ENCODE measurements at regions not wholly inside any gene's neighbourhood (a gene's known extent, or its start where the extent isn't known, plus 50 kb on each side); places are given as distances from the start of the nearest gene placed in this dataset.

DNA sequence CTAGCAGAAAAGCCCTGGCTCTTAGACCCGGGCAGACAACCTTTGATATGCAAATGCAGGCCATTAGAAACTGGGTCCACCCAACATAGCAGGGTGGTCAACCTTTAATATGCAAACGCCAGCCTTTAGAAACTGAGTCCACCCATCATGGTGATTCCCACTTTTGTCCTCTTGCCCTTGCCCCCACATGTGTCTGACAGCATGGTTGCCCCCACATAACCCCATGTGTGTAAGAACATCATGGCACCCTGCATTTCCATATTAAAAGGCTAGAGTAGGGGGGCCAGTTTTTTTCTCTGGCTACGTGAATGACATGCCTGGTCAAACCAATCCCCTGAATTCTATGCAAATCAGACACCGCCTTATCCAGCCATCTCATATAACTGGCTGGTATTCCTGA lies 273.2 kb upstream of the PRDM9 start:
- H2BK12ac ChIP-seq (ENCODE audit: low read length) = no peak overlapping the region
- H3K9me3 ChIP-seq (replicated peaks in 1 of 2; ENCODE audit: control insufficient read depth in 2 of 2, insufficient read depth in 1 of 2, low read depth in 1 of 2, low read length in 2 of 2) = no peaks in the 10 kb centered on the region
- no peak overlapping the region for H3K14ac ChIP-seq (ENCODE audit: low read length)
- no peaks in the 10 kb centered on the region for H3K27me3 ChIP-seq (ENCODE audit: control insufficient read depth in 3 of 3, insufficient read depth in 3 of 3, low read depth in 1 of 3, low read length in 3 of 3)
- H4K8ac ChIP-seq (ENCODE audit: low read depth, low read length) = no peak overlapping the region
- no CpG with 5 or more reads among the region's 4 CpGs for WGBS, 2 donors (ENCODE audit: extremely low coverage in 2 of 2, insufficient read length in 2 of 2, insufficient replicate concordance in 1 of 2)
- H2AK5ac ChIP-seq (ENCODE audit: low read depth, low read length) = no peak overlapping the region
- no peak overlapping the region for H2BK5ac ChIP-seq (ENCODE audit: low read length)
- no peak overlapping the region for H2BK120ac ChIP-seq (ENCODE audit: low read depth, low read length)
- no peak overlapping the region for H3K27ac ChIP-seq (replicated peaks; ENCODE audit: low read length)
- H4K91ac ChIP-seq (ENCODE audit: low read depth, low read length, poor library complexity) = no peak overlapping the region
- no peak overlapping the region for H3K4ac ChIP-seq (ENCODE audit: low read length)
- H3K79me1 ChIP-seq (ENCODE audit: low read depth, low read length) = no peaks in the 10 kb centered on the region
- no peaks in the 10 kb centered on the region for H3K4me1 ChIP-seq (ENCODE audit: control insufficient read depth in 2 of 2, insufficient read depth in 1 of 2, low read depth in 1 of 2, low read length in 2 of 2)
- DNase-seq (ENCODE audit: low spot score) = no peak
- H2BK15ac ChIP-seq (ENCODE audit: low read length) = no peak overlapping the region
- no peak overlapping the region for H3K23ac ChIP-seq (ENCODE audit: low read depth, low read length, poor library complexity)
- H2AFZ ChIP-seq (ENCODE audit: low read length) = peak overlapping the region; percentile 60
- no peak overlapping the region for H3K18ac ChIP-seq (ENCODE audit: low read length)
- H3K9ac ChIP-seq (ENCODE audit: low read depth, low read length, poor library complexity) = no peak overlapping the region
- H3K4me3 ChIP-seq (ENCODE audit: low read length in 2 of 2) = no peak overlapping the region
- no peaks in the 10 kb centered on the region for H3K36me3 ChIP-seq (replicated peaks in 1 of 2; ENCODE audit: control insufficient read depth in 2 of 2, insufficient read depth in 2 of 2, low read length in 2 of 2)
- H3K4me2 ChIP-seq (ENCODE audit: insufficient read depth, low read length, poor library complexity, severe bottlenecking) = no peak overlapping the region

- Histone ChIP-seq H3K4me2 (ENCODE audit: insufficient read depth, low read length, poor library complexity, severe bottlenecking) (no peak overlapping the region), H2AFZ (ENCODE audit: low read length) (no peak overlapping the region), H3K18ac (ENCODE audit: low read length) (no peak overlapping the region), H3K23ac (ENCODE audit: low read depth, low read length, poor library complexity) (no peak overlapping the region), H3K4me1 (ENCODE audit: control insufficient read depth in 2 of 2, insufficient read depth in 1 of 2, low read depth in 1 of 2, low read length in 2 of 2) (no peaks in the 10 kb centered on the region), H4K91ac (ENCODE audit: low read depth, low read length, poor library complexity) (no peak overlapping the region), H2BK120ac (ENCODE audit: low read depth, low read length) (no peak overlapping the region), H3K27ac (replicated peaks; ENCODE audit: low read length) (no peak overlapping the region), H3K9ac (ENCODE audit: low read depth, low read length, poor library complexity) (no peak overlapping the region), H4K8ac (ENCODE audit: low read depth, low read length) (no peak overlapping the region), H3K4ac (ENCODE audit: low read length) (no peak overlapping the region), H3K14ac (ENCODE audit: low read length) (no peak overlapping the region), H3K27me3 (ENCODE audit: control insufficient read depth in 3 of 3, insufficient read depth in 3 of 3, low read depth in 1 of 3, low read length in 3 of 3) (no peaks in the 10 kb centered on the region), H2BK15ac (ENCODE audit: low read length) (no peak overlapping the region), H2AK5ac (ENCODE audit: low read depth, low read length) (no peak overlapping the region), H3K79me1 (ENCODE audit: low read depth, low read length) (no peaks in the 10 kb centered on the region), H3K36me3 (replicated peaks in 1 of 2; ENCODE audit: control insufficient read depth in 2 of 2, insufficient read depth in 2 of 2, low read length in 2 of 2) (no peaks in the 10 kb centered on the region), H2BK5ac (ENCODE audit: low read length) (no peak overlapping the region), H2BK12ac (ENCODE audit: low read length) (no peak overlapping the region), H3K4me3 (ENCODE audit: low read length in 2 of 2) (no peak overlapping the region), H3K9me3 (replicated peaks in 1 of 2; ENCODE audit: control insufficient read depth in 2 of 2, insufficient read depth in 1 of 2, low read depth in 1 of 2, low read length in 2 of 2) (peaks cover 0 to 2% of the 10 kb centered on the region in 2 donors)
- DNase-seq (ENCODE audit: low spot score) = no peak
These were observed 283.6 kb upstream of the PRDM9 start for GRCh38 chr5:23223846-23224245.

GRCh38 chr5:23221831-23222230 lies 285.6 kb upstream of the PRDM9 start:
- Histone ChIP-seq H3K27ac (replicated peaks; ENCODE audit: low read length) (no peak overlapping the region), H4K8ac (ENCODE audit: low read depth, low read length) (no peak overlapping the region), H2AFZ (ENCODE audit: low read length) (no peak overlapping the region), H3K9ac (ENCODE audit: low read depth, low read length, poor library complexity) (no peak overlapping the region), H3K14ac (ENCODE audit: low read length) (no peak overlapping the region), H3K79me1 (ENCODE audit: low read depth, low read length) (no peaks in the 10 kb centered on the region), H3K23ac (ENCODE audit: low read depth, low read length, poor library complexity) (no peak overlapping the region), H3K27me3 (ENCODE audit: control insufficient read depth in 3 of 3, insufficient read depth in 3 of 3, low read depth in 1 of 3, low read length in 3 of 3) (no peaks in the 10 kb centered on the region), H4K91ac (ENCODE audit: low read depth, low read length, poor library complexity) (no peak overlapping the region), H3K4me2 (ENCODE audit: insufficient read depth, low read length, poor library complexity, severe bottlenecking) (no peak overlapping the region), H3K18ac (ENCODE audit: low read length) (no peak overlapping the region), H3K4ac (ENCODE audit: low read length) (no peak overlapping the region), H3K36me3 (replicated peaks in 1 of 2; ENCODE audit: control insufficient read depth in 2 of 2, insufficient read depth in 2 of 2, low read length in 2 of 2) (no peaks in the 10 kb centered on the region), H3K4me3 (ENCODE audit: low read length in 2 of 2) (no peak overlapping the region), H2BK120ac (ENCODE audit: low read depth, low read length) (no peak overlapping the region), H3K4me1 (ENCODE audit: control insufficient read depth in 2 of 2, insufficient read depth in 1 of 2, low read depth in 1 of 2, low read length in 2 of 2) (no peaks in the 10 kb centered on the region), H2BK15ac (ENCODE audit: low read length) (no peak overlapping the region), H2BK5ac (ENCODE audit: low read length) (no peak overlapping the region), H3K9me3 (replicated peaks in 1 of 2; ENCODE audit: control insufficient read depth in 2 of 2, insufficient read depth in 1 of 2, low read depth in 1 of 2, low read length in 2 of 2) (peaks cover 0 to 2% of the 10 kb centered on the region in 2 donors), H2AK5ac (ENCODE audit: low read depth, low read length) (no peak overlapping the region), H2BK12ac (ENCODE audit: low read length) (no peak overlapping the region)
- no CpG with 5 or more reads among the region's 3 CpGs for WGBS, 2 donors (ENCODE audit: extremely low coverage in 2 of 2, insufficient read length in 2 of 2, insufficient replicate concordance in 1 of 2)
- DNase-seq (ENCODE audit: low spot score) = no peak

DNA sequence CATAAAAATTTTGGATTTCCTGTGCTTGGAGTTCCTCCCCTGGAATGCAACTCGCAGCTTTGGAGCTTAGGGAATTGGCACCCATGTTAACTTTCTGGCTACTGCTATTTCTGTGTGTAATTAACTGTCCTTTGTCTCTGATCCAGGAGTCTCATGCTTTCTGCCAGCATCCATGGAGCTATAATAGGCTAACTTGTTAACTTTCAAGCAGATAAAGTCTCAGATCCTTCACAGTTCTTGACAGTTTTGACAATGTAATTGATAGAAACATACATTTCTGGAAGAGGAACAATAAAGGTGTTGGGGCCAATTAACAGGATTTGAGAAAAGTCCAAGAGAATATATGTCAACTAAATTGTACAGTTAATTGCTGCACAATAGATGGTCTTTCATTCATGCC lies 290.2 kb upstream of the PRDM9 start:
- H2AK5ac ChIP-seq (ENCODE audit: low read depth, low read length) = no peak overlapping the region
- H3K4me3 ChIP-seq (ENCODE audit: low read length in 2 of 2) = no peak overlapping the region
- H3K9me3 ChIP-seq (replicated peaks in 1 of 2; ENCODE audit: control insufficient read depth in 2 of 2, insufficient read depth in 1 of 2, low read depth in 1 of 2, low read length in 2 of 2) = no peaks in the 10 kb centered on the region
- H3K27me3 ChIP-seq (ENCODE audit: control insufficient read depth in 3 of 3, insufficient read depth in 3 of 3, low read depth in 1 of 3, low read length in 3 of 3) = no peaks in the 10 kb centered on the region
- no peak overlapping the region for H2BK5ac ChIP-seq (ENCODE audit: low read length)
- no peak overlapping the region for H3K9ac ChIP-seq (ENCODE audit: low read depth, low read length, poor library complexity)
- H3K18ac ChIP-seq (ENCODE audit: low read length) = no peak overlapping the region
- H3K79me1 ChIP-seq (ENCODE audit: low read depth, low read length) = no peaks in the 10 kb centered on the region
- H4K91ac ChIP-seq (ENCODE audit: low read depth, low read length, poor library complexity) = no peak overlapping the region
- no peak overlapping the region for H3K14ac ChIP-seq (ENCODE audit: low read length)
- no peak for DNase-seq (ENCODE audit: low spot score)
- no peak overlapping the region for H2AFZ ChIP-seq (ENCODE audit: low read length)
- no peak overlapping the region for H4K8ac ChIP-seq (ENCODE audit: low read depth, low read length)
- H2BK15ac ChIP-seq (ENCODE audit: low read length) = no peak overlapping the region
- no peak overlapping the region for H2BK120ac ChIP-seq (ENCODE audit: low read depth, low read length)
- no peak overlapping the region for H3K4ac ChIP-seq (ENCODE audit: low read length)
- H3K27ac ChIP-seq (replicated peaks; ENCODE audit: low read length) = no peak overlapping the region
- WGBS, 2 donors (ENCODE audit: extremely low coverage in 2 of 2, insufficient read length in 2 of 2, insufficient replicate concordance in 1 of 2) = no CpG with 5 or more reads among the region's 1 CpG
- no peak overlapping the region for H3K23ac ChIP-seq (ENCODE audit: low read depth, low read length, poor library complexity)
- no peak overlapping the region for H3K4me2 ChIP-seq (ENCODE audit: insufficient read depth, low read length, poor library complexity, severe bottlenecking)
- H3K4me1 ChIP-seq (ENCODE audit: control insufficient read depth in 2 of 2, insufficient read depth in 1 of 2, low read depth in 1 of 2, low read length in 2 of 2) = no peaks in the 10 kb centered on the region
- H2BK12ac ChIP-seq (ENCODE audit: low read length) = no peak overlapping the region
- no peaks in the 10 kb centered on the region for H3K36me3 ChIP-seq (replicated peaks in 1 of 2; ENCODE audit: control insufficient read depth in 2 of 2, insufficient read depth in 2 of 2, low read length in 2 of 2)
